ENCODE measurements at regions not wholly inside any gene's neighbourhood (a gene's known extent, or its start where the extent isn't known, plus 50 kb on each side); places are given as distances from the start of the nearest gene placed in this dataset.

DNA sequence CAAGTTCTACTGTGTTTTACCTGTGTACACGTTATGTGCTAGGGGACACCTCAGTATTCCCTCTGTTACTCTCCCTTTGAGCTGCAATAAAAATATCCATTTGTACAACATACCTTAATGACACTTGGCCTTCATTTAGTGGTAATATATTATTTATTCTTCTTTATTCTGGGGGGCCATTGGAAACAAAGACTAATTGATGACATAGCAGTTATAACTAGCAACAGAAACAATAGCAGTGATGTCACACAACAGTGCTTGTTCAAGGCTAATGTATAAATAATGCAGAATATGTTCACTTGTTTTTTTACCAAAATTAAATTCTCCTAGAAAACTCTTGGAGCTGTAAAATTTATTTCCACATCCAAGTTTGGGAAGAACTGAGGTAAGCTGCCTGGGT lies 92.2 kb upstream of the FAM83B start:
- in situ Hi-C loops (cut with HindIII; ENCODE audit: low pct_unique_long_range_greater_than_20kb, low sequenced_read_pairs), result no loop called here
- DNase-seq (ENCODE audit: low read depth), result no peak

DNA sequence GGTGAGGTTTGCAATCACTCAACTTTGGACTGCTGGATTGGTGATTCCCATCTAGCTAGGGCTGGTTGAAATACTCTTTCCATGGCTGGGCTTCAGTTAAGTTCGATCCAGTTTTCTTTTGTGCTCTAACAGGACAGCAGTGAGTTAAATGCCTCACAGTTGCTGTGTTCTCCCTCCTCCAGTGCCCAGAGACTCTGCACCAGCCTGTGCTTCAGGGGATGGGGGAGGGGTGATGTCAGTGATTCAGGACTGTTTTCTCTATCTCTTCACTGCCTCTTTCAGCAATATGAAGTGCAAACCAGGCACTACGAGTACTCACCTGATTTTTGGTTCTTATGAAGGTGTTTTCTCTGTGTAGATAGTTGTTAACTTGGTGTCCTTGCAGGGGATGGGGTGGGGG lies 88.2 kb upstream of the FAM83B start:
- in situ Hi-C loops (cut with HindIII; ENCODE audit: low pct_unique_long_range_greater_than_20kb, low sequenced_read_pairs), result no loop called here
- no peak for DNase-seq (ENCODE audit: low read depth)

DNA sequence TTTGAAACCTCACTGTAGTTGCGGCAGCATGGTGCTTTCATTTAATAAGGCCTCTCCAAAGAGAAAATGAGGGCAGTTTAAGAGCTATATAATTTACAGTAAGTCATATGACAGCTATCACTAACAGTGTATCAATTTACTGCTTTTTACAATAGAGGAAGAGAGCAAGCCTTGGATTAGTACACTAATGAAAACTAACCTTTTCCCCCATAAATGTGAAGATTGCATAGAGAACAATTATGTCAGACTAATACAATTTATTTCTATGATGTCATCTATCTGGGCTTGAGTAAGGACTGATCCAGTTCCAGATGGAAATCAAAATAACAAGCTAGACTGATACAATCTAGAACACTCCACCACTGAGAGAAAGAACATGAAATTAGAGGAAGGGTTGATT lies 78.1 kb upstream of the FAM83B start:
- in situ Hi-C loops (cut with HindIII; ENCODE audit: low pct_unique_long_range_greater_than_20kb, low sequenced_read_pairs), result no loop called here
- no peak for DNase-seq (ENCODE audit: low read depth)

DNA sequence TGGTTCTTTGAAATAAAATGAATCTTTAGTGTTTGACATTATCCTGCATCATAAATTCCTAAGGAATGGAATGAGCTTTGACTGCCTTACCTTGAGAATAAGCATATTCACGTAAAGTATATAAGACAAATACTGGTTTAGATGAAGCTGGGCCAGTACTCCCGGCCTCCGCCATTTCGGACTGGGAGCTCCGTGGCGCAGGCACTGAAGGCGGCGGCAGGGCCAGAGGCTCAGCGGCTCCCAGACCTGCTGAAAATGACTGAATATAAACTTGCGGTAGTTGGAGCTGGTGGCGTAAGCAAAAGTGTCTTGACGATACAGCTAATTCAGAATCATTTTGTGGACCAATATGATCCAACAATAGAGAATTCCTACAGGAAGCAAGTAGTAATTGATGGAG lies 76.2 kb upstream of the FAM83B start:
- no peak for DNase-seq (ENCODE audit: low read depth)
- in situ Hi-C loops (cut with HindIII; ENCODE audit: low pct_unique_long_range_greater_than_20kb, low sequenced_read_pairs), result no loop called here

DNA sequence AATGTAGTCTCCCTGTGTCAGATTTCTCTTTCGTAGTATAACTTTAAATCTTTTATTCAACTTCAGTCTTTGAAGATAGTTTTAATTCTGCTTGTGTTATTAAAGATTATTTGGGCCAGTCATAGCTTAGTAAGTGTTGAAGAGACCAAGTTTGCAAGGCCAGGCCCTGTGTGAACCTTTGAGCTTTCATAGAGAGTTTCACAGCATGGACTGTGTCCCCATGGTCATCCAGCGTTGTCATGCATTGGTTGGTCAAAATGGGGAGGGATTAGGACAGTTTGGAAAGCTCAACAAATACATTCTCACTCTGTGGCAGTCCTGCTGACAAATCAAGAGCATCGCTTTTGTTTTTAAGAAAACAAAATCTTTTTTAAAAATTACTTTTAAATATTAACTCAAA lies 74.6 kb upstream of the FAM83B start:
- no peak for DNase-seq (ENCODE audit: low read depth)
- in situ Hi-C loops (cut with HindIII; ENCODE audit: low pct_unique_long_range_greater_than_20kb, low sequenced_read_pairs), result no loop called here

DNA sequence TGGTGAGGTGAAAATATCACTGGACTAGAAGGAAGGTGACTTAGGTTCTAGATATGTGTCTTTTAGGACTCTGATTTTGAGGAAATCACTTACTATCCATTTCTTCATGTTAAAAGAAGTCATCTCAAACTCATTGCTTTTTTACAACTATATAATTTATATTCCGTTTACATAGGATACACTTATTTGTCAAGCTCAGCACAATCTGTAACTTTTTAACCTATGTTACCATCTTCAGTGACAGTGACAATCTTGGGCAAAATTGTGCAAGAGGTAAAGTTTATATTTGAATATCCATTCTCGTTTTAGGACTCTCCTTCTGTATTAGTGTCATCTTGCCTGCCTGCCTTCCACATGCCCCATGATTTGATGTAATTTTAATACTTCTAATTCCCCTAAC lies 74.0 kb upstream of the FAM83B start:
- no peak for DNase-seq (ENCODE audit: low read depth)
- in situ Hi-C loops (cut with HindIII; ENCODE audit: low pct_unique_long_range_greater_than_20kb, low sequenced_read_pairs), result no loop called here

DNA sequence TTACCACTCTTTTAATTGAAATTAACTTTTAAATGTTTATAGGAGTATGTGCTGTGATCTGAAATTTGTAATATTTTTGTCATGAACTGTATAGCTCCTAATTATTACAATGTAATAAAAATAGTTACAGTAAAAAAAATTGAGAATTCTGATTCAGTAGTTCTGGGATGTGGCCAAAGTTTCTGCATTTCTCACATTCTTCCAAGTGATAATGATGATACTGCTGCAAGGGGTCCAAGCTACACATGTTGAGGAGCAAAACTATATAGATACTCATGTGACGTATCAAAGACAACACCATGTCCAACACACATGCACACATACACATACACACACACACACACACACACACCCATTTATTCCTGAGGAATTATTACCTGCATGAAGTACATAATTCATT lies 71.0 kb upstream of the FAM83B start:
- in situ Hi-C loops (cut with HindIII; ENCODE audit: low pct_unique_long_range_greater_than_20kb, low sequenced_read_pairs), result no loop called here
- no peak for DNase-seq (ENCODE audit: low read depth)

DNA sequence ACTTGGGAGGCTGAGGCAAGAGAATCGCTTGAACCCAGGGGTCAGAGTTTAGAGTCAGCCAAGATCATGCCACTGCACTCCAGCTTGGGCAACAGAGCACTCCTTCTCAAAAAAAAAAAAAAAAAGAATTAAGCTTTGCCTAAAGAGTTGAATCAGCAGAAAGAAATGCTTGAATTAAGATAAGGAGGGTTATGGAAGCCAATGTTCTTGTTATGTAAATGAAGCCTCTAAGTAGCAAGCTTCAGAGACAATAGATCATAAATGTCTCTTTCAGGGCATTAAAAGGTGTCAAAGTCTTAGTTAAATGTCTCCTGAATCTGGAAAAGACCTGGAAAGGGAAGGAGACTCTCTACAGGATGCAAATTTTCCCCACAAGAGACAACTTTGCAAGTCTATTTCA lies 69.7 kb upstream of the FAM83B start:
- no peak for DNase-seq (ENCODE audit: low read depth)
- in situ Hi-C loops (cut with HindIII; ENCODE audit: low pct_unique_long_range_greater_than_20kb, low sequenced_read_pairs), result no loop called here

DNA sequence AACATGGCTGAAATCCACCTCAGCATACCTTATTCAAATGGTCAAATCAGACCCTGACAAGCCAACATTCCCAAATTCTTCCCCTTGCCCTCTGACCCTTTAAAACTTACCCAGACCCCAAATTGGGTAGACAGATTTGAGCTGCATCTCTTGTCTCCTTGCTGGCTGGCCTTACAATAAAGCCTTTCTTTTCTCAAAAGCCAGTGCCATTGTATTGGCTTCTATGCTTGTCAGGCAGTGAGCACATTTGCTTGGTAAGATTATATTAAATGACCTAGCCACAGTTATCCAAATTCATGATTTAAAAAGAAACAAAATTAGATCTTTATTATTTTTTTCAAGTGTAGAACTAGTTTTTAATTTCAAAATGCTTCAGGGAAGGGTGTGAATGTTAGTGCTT lies 67.8 kb upstream of the FAM83B start:
- in situ Hi-C loops (cut with HindIII; ENCODE audit: low pct_unique_long_range_greater_than_20kb, low sequenced_read_pairs), result no loop called here
- DNase-seq (ENCODE audit: low read depth), result no peak

DNA sequence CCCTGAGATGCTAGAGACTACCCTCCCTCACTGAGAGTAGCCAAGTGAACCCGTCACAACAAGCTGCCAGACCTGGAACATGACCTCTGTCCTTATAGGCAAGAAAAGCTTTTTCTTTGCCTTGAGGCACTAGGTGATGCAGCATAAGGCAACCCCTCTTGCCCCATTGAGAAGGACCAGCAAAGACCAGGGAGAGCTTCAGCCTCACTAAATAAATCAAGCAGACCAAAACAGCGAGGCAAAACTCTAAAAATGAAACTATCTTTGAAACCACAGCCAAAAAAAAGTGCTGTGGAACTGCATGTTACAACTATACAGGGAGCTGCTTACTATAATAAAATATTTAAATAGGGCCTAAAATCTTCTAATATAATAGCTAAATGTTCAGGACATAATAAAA lies 62.6 kb upstream of the FAM83B start:
- in situ Hi-C loops (cut with HindIII; ENCODE audit: low pct_unique_long_range_greater_than_20kb, low sequenced_read_pairs), result no loop called here
- no peak for DNase-seq (ENCODE audit: low read depth)

DNA sequence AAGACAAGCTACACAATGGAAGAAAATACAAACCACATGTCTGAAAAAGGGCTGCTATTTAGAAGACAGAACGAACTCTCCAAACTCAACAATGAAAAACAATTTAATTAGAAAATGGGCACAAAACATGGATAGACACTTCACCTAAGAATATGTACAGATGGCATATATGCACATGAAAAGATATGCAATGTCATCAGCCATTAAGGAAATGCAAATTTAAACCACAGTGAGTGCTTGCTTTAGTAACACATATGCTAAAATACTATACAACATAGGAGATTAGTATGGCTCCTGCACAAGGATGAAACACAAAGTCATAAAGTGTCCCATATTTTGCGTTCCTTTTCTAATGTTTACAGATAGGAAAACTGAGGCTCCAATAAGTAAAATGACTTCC lies 60.4 kb upstream of the FAM83B start:
- in situ Hi-C loops (cut with HindIII; ENCODE audit: low pct_unique_long_range_greater_than_20kb, low sequenced_read_pairs), result no loop called here
- no peak for DNase-seq (ENCODE audit: low read depth)

DNA sequence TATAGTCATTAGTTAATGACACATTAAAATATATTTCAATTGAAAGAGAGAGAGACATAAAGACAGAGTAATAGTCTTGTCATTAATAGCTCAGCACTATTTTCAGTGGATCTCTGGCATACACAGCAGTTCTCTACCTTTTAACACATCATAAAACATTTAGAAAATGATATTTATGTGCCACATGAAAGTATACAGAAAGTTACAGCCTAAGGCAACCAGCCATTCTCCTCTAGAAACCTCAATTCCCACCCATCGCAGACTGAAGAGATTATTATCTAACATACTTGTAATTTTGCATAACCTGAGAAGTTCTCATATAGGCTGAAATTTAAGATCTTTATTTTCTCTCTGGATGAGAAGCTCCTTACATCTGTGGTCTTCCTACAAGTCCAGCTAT lies 58.7 kb upstream of the FAM83B start:
- in situ Hi-C loops (cut with HindIII; ENCODE audit: low pct_unique_long_range_greater_than_20kb, low sequenced_read_pairs), result no loop called here
- DNase-seq (ENCODE audit: low read depth), result no peak
